Osteoblast (primary cell): ENCODE measurements at regions not wholly inside any gene's neighbourhood (a gene's known extent, or its start where the extent isn't known, plus 50 kb on each side); places are given as distances from the start of the nearest gene placed in this dataset.

Experiments used
- DNase-seq: peaks from one replicate; pipeline ENCODE4 v3.0.0; 2011; ENCODE audit warnings: low spot score, mixed read lengths; ENCODE audit not compliant: insufficient read length; ENCODE audit errors: missing footprints
- H2AFZ ChIP-seq: 2 replicates; pipeline ENCODE4 v1.6.0; 2011; ENCODE audit warnings: mild to moderate bottlenecking, low read length
- H3K27ac ChIP-seq: 2 replicates; pipeline ENCODE4 v1.5.1; 2011; ENCODE audit warnings: mild to moderate bottlenecking, low read depth, low read length, moderate library complexity
- H3K27me3 ChIP-seq: 2 replicates; pipeline ENCODE4 v1.6.0; 2012; ENCODE audit warnings: mild to moderate bottlenecking, control low read depth, inconsistent platforms, low read length, moderate library complexity; ENCODE audit not compliant: insufficient read depth
- H3K36me3 ChIP-seq: 2 replicates; pipeline ENCODE4 v1.5.1; 2011; ENCODE audit warnings: mild to moderate bottlenecking, low read length, control low read depth, moderate library complexity; ENCODE audit not compliant: insufficient read depth
- H3K4me1 ChIP-seq: 2 replicates; pipeline ENCODE4 v1.5.1; 2011; ENCODE audit warnings: mild to moderate bottlenecking, low read length, control low read depth, moderate library complexity; ENCODE audit not compliant: insufficient read depth
- H3K4me2 ChIP-seq: 2 replicates; pipeline ENCODE4 v1.6.0; 2011; ENCODE audit warnings: mild to moderate bottlenecking, low read length; ENCODE audit not compliant: insufficient read depth
- H3K4me3 ChIP-seq: fragments of 200-600 bp; sonication (generic); 3 replicates; pipeline ENCODE4 v1.5.1; 2012; ENCODE audit warnings: mild to moderate bottlenecking, low read length, inconsistent platforms; ENCODE audit not compliant: insufficient read depth
- H3K79me2 ChIP-seq: 2 replicates; pipeline ENCODE4 v1.6.0; 2012; ENCODE audit warnings: mild to moderate bottlenecking, low read length, control low read depth, inconsistent platforms; ENCODE audit not compliant: insufficient read depth
- H3K9me3 ChIP-seq: 2 replicates; pipeline ENCODE4 v1.5.1; 2011; ENCODE audit warnings: low read depth, low read length, control low read depth
- H4K20me1 ChIP-seq: 2 replicates; pipeline ENCODE4 v1.6.0; 2012; ENCODE audit warnings: mild to moderate bottlenecking, low read length, control low read depth; ENCODE audit not compliant: insufficient read depth
- TF ChIP-seq, protein P1 (sequence below): IDR thresholded peaks from 2 replicates; pipeline ENCODE4 v1.5.1; 2011; ENCODE audit warnings: mild to moderate bottlenecking, low read depth, low read length, moderate library complexity; ENCODE audit errors: extremely low read depth

GRCh38 chr6:114445846-114446245 lies 103.0 kb upstream of the HS3ST5 start:
- H3K27me3 ChIP-seq, result no peaks in the 10 kb centered on the region
- H3K4me1 ChIP-seq, result no peaks in the 10 kb centered on the region
- no peaks in the 10 kb centered on the region for H3K79me2 ChIP-seq
- H3K4me2 ChIP-seq, result no peak overlapping the region
- H2AFZ ChIP-seq, result no peak overlapping the region
- H3K36me3 ChIP-seq, result no peaks in the 10 kb centered on the region
- H3K9me3 ChIP-seq, result no peaks in the 10 kb centered on the region
- H3K27ac ChIP-seq, result no peak overlapping the region
- TF ChIP-seq, protein P1, sequence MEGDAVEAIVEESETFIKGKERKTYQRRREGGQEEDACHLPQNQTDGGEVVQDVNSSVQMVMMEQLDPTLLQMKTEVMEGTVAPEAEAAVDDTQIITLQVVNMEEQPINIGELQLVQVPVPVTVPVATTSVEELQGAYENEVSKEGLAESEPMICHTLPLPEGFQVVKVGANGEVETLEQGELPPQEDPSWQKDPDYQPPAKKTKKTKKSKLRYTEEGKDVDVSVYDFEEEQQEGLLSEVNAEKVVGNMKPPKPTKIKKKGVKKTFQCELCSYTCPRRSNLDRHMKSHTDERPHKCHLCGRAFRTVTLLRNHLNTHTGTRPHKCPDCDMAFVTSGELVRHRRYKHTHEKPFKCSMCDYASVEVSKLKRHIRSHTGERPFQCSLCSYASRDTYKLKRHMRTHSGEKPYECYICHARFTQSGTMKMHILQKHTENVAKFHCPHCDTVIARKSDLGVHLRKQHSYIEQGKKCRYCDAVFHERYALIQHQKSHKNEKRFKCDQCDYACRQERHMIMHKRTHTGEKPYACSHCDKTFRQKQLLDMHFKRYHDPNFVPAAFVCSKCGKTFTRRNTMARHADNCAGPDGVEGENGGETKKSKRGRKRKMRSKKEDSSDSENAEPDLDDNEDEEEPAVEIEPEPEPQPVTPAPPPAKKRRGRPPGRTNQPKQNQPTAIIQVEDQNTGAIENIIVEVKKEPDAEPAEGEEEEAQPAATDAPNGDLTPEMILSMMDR, result no peak
- DNase-seq, result no peak
- H4K20me1 ChIP-seq, result no peaks in the 10 kb centered on the region
- no peak overlapping the region for H3K4me3 ChIP-seq

DNA sequence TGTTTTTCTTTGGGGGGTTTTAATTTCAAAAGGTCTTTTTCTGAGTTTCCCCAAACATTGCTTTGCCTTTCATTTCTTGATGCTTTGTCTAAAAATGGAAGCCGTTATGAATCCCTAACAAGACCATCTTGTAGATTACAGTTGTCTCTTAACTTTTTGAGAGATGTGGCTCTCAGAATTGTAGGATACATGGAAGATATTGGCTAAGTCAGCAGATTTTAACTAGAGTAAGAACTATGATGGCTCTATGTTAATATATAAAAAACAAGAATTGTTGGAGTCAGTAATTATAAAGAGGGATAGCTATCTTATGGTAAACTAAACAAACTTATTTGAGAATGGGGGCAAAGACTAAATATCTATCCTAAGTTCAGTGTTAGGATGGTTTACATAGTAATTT lies 96.6 kb upstream of the HS3ST5 start:
- Histone ChIP-seq H3K36me3 (no peaks in the 10 kb centered on the region), H2AFZ (no peak overlapping the region), H3K4me3 (no peak overlapping the region), H3K27me3 (no peaks in the 10 kb centered on the region), H3K4me2 (no peak overlapping the region), H4K20me1 (no peaks in the 10 kb centered on the region), H3K79me2 (no peaks in the 10 kb centered on the region), H3K4me1 (no peaks in the 10 kb centered on the region), H3K9me3 (no peaks in the 10 kb centered on the region), H3K27ac (no peak overlapping the region)
- TF ChIP-seq, protein P1, result no peak
- DNase-seq, result no peak

DNA sequence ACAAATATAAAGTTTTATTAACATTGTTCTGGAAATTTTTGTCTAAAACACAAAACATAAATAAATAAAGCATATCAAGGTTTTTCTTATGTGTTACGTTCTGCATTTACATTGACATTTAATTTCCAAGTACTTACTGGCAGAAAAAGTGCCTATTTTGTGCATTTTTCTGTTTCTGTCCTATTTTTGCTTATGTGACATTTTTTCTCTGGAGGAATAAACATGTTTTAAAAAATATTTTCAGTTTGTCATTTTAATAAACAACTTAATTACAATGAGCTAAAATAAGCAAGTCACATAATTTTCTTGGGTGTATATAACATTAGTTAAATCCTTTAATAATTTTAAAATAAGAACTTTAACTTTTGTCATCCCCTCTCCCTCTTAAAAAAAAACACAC lies 94.4 kb upstream of the HS3ST5 start:
- Histone ChIP-seq H3K4me1 (no peaks in the 10 kb centered on the region), H3K27me3 (no peaks in the 10 kb centered on the region), H3K36me3 (no peaks in the 10 kb centered on the region), H2AFZ (no peak overlapping the region), H3K79me2 (no peaks in the 10 kb centered on the region), H3K4me2 (no peak overlapping the region), H4K20me1 (no peaks in the 10 kb centered on the region), H3K27ac (no peak overlapping the region), H3K4me3 (no peak overlapping the region), H3K9me3 (no peaks in the 10 kb centered on the region)
- DNase-seq, result no peak
- TF ChIP-seq, protein P1, result no peak

GRCh38 chr6:114436691-114437090 lies 93.9 kb upstream of the HS3ST5 start:
- H3K36me3 ChIP-seq, result no peaks in the 10 kb centered on the region
- H3K27me3 ChIP-seq, result no peaks in the 10 kb centered on the region
- H3K4me2 ChIP-seq, result no peak overlapping the region
- H4K20me1 ChIP-seq, result no peaks in the 10 kb centered on the region
- TF ChIP-seq, protein P1, result no peak
- no peak overlapping the region for H2AFZ ChIP-seq
- no peaks in the 10 kb centered on the region for H3K4me1 ChIP-seq
- no peaks in the 10 kb centered on the region for H3K79me2 ChIP-seq
- H3K27ac ChIP-seq, result no peak overlapping the region
- H3K9me3 ChIP-seq, result no peaks in the 10 kb centered on the region
- H3K4me3 ChIP-seq, result no peak overlapping the region
- no peak for DNase-seq
